ENCODE measurements at regions not wholly inside any gene's neighbourhood (a gene's known extent, or its start where the extent isn't known, plus 50 kb on each side); places are given as distances from the start of the nearest gene placed in this dataset.
"Not testable (repeated sequence)": the region's sequence is repeated elsewhere in the genome, so short reads cannot be mapped to it uniquely, and the experiment has no call there.

GRCh38 chr18:5024741-5025140 lies 172.3 kb downstream of the AKAIN1 start:
- no peaks in the 10 kb centered on the region for H3K36me3 ChIP-seq (ENCODE audit: control insufficient read depth, insufficient read depth, low read length)
- no peaks in the 10 kb centered on the region for H3K4me1 ChIP-seq (ENCODE audit: control insufficient read depth, insufficient read depth, low read length)
- no peak overlapping the region for H3K9ac ChIP-seq (ENCODE audit: low read depth, low read length)
- no peaks in the 10 kb centered on the region for H3K9me3 ChIP-seq (ENCODE audit: control insufficient read depth, insufficient read depth, low read length)
- H3K27me3 ChIP-seq (ENCODE audit: control insufficient read depth, insufficient read depth, low read length), result no peaks in the 10 kb centered on the region
- H3K4me3 ChIP-seq (ENCODE audit: low read depth, low read length), result no peak overlapping the region
- H3K27ac ChIP-seq (ENCODE audit: low read depth, low read length), result no peak overlapping the region

- Histone ChIP-seq H3K9me3 (ENCODE audit: control insufficient read depth, insufficient read depth, low read length) (no peaks in the 10 kb centered on the region), H3K4me3 (ENCODE audit: low read depth, low read length) (no peak overlapping the region), H3K36me3 (ENCODE audit: control insufficient read depth, insufficient read depth, low read length) (no peaks in the 10 kb centered on the region), H3K4me1 (ENCODE audit: control insufficient read depth, insufficient read depth, low read length) (no peaks in the 10 kb centered on the region), H3K27me3 (ENCODE audit: control insufficient read depth, insufficient read depth, low read length) (no peaks in the 10 kb centered on the region), H3K27ac (ENCODE audit: low read depth, low read length) (no peak overlapping the region), H3K9ac (ENCODE audit: low read depth, low read length) (no peak overlapping the region)
Measured at GRCh38 chr18:5021558-5021957, 175.5 kb downstream of the AKAIN1 start.

- Histone ChIP-seq H3K9ac (ENCODE audit: low read depth, low read length) (no peak overlapping the region), H3K36me3 (ENCODE audit: control insufficient read depth, insufficient read depth, low read length) (no peaks in the 10 kb centered on the region), H3K4me1 (ENCODE audit: control insufficient read depth, insufficient read depth, low read length) (no peaks in the 10 kb centered on the region), H3K9me3 (ENCODE audit: control insufficient read depth, insufficient read depth, low read length) (no peaks in the 10 kb centered on the region), H3K27me3 (ENCODE audit: control insufficient read depth, insufficient read depth, low read length) (no peaks in the 10 kb centered on the region), H3K4me3 (ENCODE audit: low read depth, low read length) (no peak overlapping the region), H3K27ac (ENCODE audit: low read depth, low read length) (no peak overlapping the region)
Measured at GRCh38 chr18:5015213-5015612, 181.8 kb downstream of the AKAIN1 start.

GRCh38 chr18:5004031-5004820 lies 192.8 kb downstream of the AKAIN1 start:
- H3K27ac ChIP-seq (ENCODE audit: low read depth, low read length), result peak overlapping the region; percentile 59
- H3K4me3 ChIP-seq (ENCODE audit: low read depth, low read length), result peak overlapping the region; percentile 65
- peak overlapping the region; percentile 69 for H3K9ac ChIP-seq (ENCODE audit: low read depth, low read length)
- H3K9me3 ChIP-seq (ENCODE audit: control insufficient read depth, insufficient read depth, low read length); H3K36me3 ChIP-seq (ENCODE audit: control insufficient read depth, insufficient read depth, low read length); H3K27me3 ChIP-seq (ENCODE audit: control insufficient read depth, insufficient read depth, low read length); H3K4me1 ChIP-seq (ENCODE audit: control insufficient read depth, insufficient read depth, low read length): not testable (repeated sequence)

GRCh38 chr18:4994710-4995109 lies 202.3 kb downstream of the AKAIN1 start:
- Histone ChIP-seq H3K4me1 (ENCODE audit: control insufficient read depth, insufficient read depth, low read length) (no peaks in the 10 kb centered on the region), H3K36me3 (ENCODE audit: control insufficient read depth, insufficient read depth, low read length) (no peaks in the 10 kb centered on the region), H3K4me3 (ENCODE audit: low read depth, low read length) (no peak overlapping the region), H3K9ac (ENCODE audit: low read depth, low read length) (no peak overlapping the region), H3K27me3 (ENCODE audit: control insufficient read depth, insufficient read depth, low read length) (0 out of 2 replicates have a peak, but pooled peaks cover under 1% of the 10 kb centered on the region), H3K9me3 (ENCODE audit: control insufficient read depth, insufficient read depth, low read length) (peaks cover 10% of the 10 kb centered on the region), H3K27ac (ENCODE audit: low read depth, low read length) (no peak overlapping the region)

- Histone ChIP-seq H3K27me3 (ENCODE audit: control insufficient read depth, insufficient read depth, low read length) (peaks cover 33% of the 10 kb centered on the region), H3K27ac (ENCODE audit: low read depth, low read length) (no peak overlapping the region), H3K4me3 (ENCODE audit: low read depth, low read length) (no peak overlapping the region), H3K9me3 (ENCODE audit: control insufficient read depth, insufficient read depth, low read length) (peaks cover 6% of the 10 kb centered on the region), H3K36me3 (ENCODE audit: control insufficient read depth, insufficient read depth, low read length) (no peaks in the 10 kb centered on the region), H3K4me1 (ENCODE audit: control insufficient read depth, insufficient read depth, low read length) (peaks cover 6% of the 10 kb centered on the region; the same call in 1 of the 2 replicates), H3K9ac (ENCODE audit: low read depth, low read length) (no peak overlapping the region)
Measured at GRCh38 chr18:4987452-4988405, 209.3 kb downstream of the AKAIN1 start.

- peaks cover 33% of the 10 kb centered on the region for H3K27me3 ChIP-seq (ENCODE audit: control insufficient read depth, insufficient read depth, low read length)
- no peaks in the 10 kb centered on the region for H3K36me3 ChIP-seq (ENCODE audit: control insufficient read depth, insufficient read depth, low read length)
- peaks cover 6% of the 10 kb centered on the region for H3K9me3 ChIP-seq (ENCODE audit: control insufficient read depth, insufficient read depth, low read length)
- no peak overlapping the region for H3K9ac ChIP-seq (ENCODE audit: low read depth, low read length)
- H3K27ac ChIP-seq (ENCODE audit: low read depth, low read length), result no peak overlapping the region
- peaks cover 6% of the 10 kb centered on the region; the same call in 1 of the 2 replicates for H3K4me1 ChIP-seq (ENCODE audit: control insufficient read depth, insufficient read depth, low read length)
- H3K4me3 ChIP-seq (ENCODE audit: low read depth, low read length), result no peak overlapping the region
Measured at GRCh38 chr18:4986677-4987076, 210.4 kb downstream of the AKAIN1 start.

GRCh38 chr18:4986066-4986465 lies 211.0 kb downstream of the AKAIN1 start:
- no peaks in the 10 kb centered on the region for H3K36me3 ChIP-seq (ENCODE audit: control insufficient read depth, insufficient read depth, low read length)
- no peak overlapping the region for H3K9ac ChIP-seq (ENCODE audit: low read depth, low read length)
- H3K4me1 ChIP-seq (ENCODE audit: control insufficient read depth, insufficient read depth, low read length), result peaks cover 6% of the 10 kb centered on the region; the same call in 1 of the 2 replicates
- peaks cover 33% of the 10 kb centered on the region for H3K27me3 ChIP-seq (ENCODE audit: control insufficient read depth, insufficient read depth, low read length)
- H3K9me3 ChIP-seq (ENCODE audit: control insufficient read depth, insufficient read depth, low read length), result peaks cover 4% of the 10 kb centered on the region
- H3K27ac ChIP-seq (ENCODE audit: low read depth, low read length), result no peak overlapping the region
- no peak overlapping the region for H3K4me3 ChIP-seq (ENCODE audit: low read depth, low read length)

- no peak overlapping the region for H3K27ac ChIP-seq (ENCODE audit: low read depth, low read length)
- no peaks in the 10 kb centered on the region for H3K4me1 ChIP-seq (ENCODE audit: control insufficient read depth, insufficient read depth, low read length)
- no peak overlapping the region for H3K4me3 ChIP-seq (ENCODE audit: low read depth, low read length)
- H3K9me3 ChIP-seq (ENCODE audit: control insufficient read depth, insufficient read depth, low read length), result no peaks in the 10 kb centered on the region
- no peaks in the 10 kb centered on the region for H3K36me3 ChIP-seq (ENCODE audit: control insufficient read depth, insufficient read depth, low read length)
- H3K27me3 ChIP-seq (ENCODE audit: control insufficient read depth, insufficient read depth, low read length), result no peaks in the 10 kb centered on the region
- no peak overlapping the region for H3K9ac ChIP-seq (ENCODE audit: low read depth, low read length)
Measured at GRCh38 chr18:4961121-4961909, 235.7 kb downstream of the AKAIN1 start.

- Histone ChIP-seq H3K27me3 (ENCODE audit: control insufficient read depth, insufficient read depth, low read length) (no peaks in the 10 kb centered on the region), H3K36me3 (ENCODE audit: control insufficient read depth, insufficient read depth, low read length) (no peaks in the 10 kb centered on the region), H3K27ac (ENCODE audit: low read depth, low read length) (no peak overlapping the region), H3K4me3 (ENCODE audit: low read depth, low read length) (no peak overlapping the region), H3K9me3 (ENCODE audit: control insufficient read depth, insufficient read depth, low read length) (no peaks in the 10 kb centered on the region), H3K4me1 (ENCODE audit: control insufficient read depth, insufficient read depth, low read length) (no peaks in the 10 kb centered on the region), H3K9ac (ENCODE audit: low read depth, low read length) (no peak overlapping the region)
Measured at GRCh38 chr18:4960578-4960977, 236.5 kb downstream of the AKAIN1 start.
